Mucosa of gallbladder (tissue), 1 donor: ENCODE measurements at regions not wholly inside any gene's neighbourhood (a gene's known extent, or its start where the extent isn't known, plus 50 kb on each side); places are given as distances from the start of the nearest gene placed in this dataset.
"Not testable (repeated sequence)": the region's sequence is repeated elsewhere in the genome, so short reads cannot be mapped to it uniquely, and the experiment has no call there.

Source experiments
- DNase-seq: peaks from one replicate; pipeline ENCODE4 v3.0.0-alpha.2; 2020; ENCODE audit warnings: low spot score
- donor health status: DM: no; HTN: no; CAD: no.

GRCh38 chr4:28788929-28789490, 1928.4 kb downstream of the STIM2 start:
- no peak for DNase-seq

GRCh38 chr4:28792917-28793597, 1927.1 kb upstream of the PCDH7 start:
- DNase-seq = no peak

GRCh38 chr4:28799696-28800095, 1920.5 kb upstream of the PCDH7 start:
- DNase-seq = no peak

- no peak for DNase-seq
Observed at GRCh38 chr4:28811025-28811424, 1909.1 kb upstream of the PCDH7 start.

GRCh38 chr4:28822163-28822562, 1898.0 kb upstream of the PCDH7 start:
- DNase-seq = no peak

- no peak for DNase-seq
Observed at GRCh38 chr4:28827866-28828265, 1892.3 kb upstream of the PCDH7 start.

GRCh38 chr4:28831867-28832266, 1888.3 kb upstream of the PCDH7 start:
- DNase-seq = no peak

- DNase-seq = no peak
Observed at GRCh38 chr4:28832444-28832843, 1887.7 kb upstream of the PCDH7 start.

GRCh38 chr4:28834120-28834519, 1886.0 kb upstream of the PCDH7 start:
- DNase-seq = no peak

GRCh38 chr4:28835501-28835900, 1884.7 kb upstream of the PCDH7 start:
- no peak for DNase-seq

GRCh38 chr4:28842271-28842670, 1877.9 kb upstream of the PCDH7 start:
- no peak for DNase-seq

- no peak for DNase-seq
Observed at GRCh38 chr4:28845158-28845557, 1875.0 kb upstream of the PCDH7 start.

- DNase-seq = not testable (repeated sequence)
Observed at GRCh38 chr4:28857028-28857427, 1863.1 kb upstream of the PCDH7 start.

- no peak for DNase-seq
Observed at GRCh38 chr4:28868841-28869240, 1851.3 kb upstream of the PCDH7 start.

GRCh38 chr4:28879178-28879577, 1841.0 kb upstream of the PCDH7 start:
- DNase-seq = no peak

- no peak for DNase-seq
Observed at GRCh38 chr4:28879900-28880299, 1840.3 kb upstream of the PCDH7 start.

GRCh38 chr4:28883211-28883610, 1837.0 kb upstream of the PCDH7 start:
- DNase-seq = no peak

- DNase-seq = no peak
Observed at GRCh38 chr4:28886934-28887333, 1833.2 kb upstream of the PCDH7 start.

GRCh38 chr4:28890949-28891775, 1829.0 kb upstream of the PCDH7 start:
- no peak for DNase-seq

GRCh38 chr4:28913466-28913865, 1806.7 kb upstream of the PCDH7 start:
- no peak for DNase-seq

- no peak for DNase-seq
Observed at GRCh38 chr4:28916585-28916984, 1803.6 kb upstream of the PCDH7 start.

- DNase-seq = no peak
Observed at GRCh38 chr4:28918871-28919270, 1801.3 kb upstream of the PCDH7 start.

GRCh38 chr4:28921886-28922285, 1798.3 kb upstream of the PCDH7 start:
- no peak for DNase-seq
